Upper lobe of left lung (tissue), 6 donors: ENCODE measurements at regions not wholly inside any gene's neighbourhood (a gene's known extent, or its start where the extent isn't known, plus 50 kb on each side); places are given as distances from the start of the nearest gene placed in this dataset.
A peak's percentile ranks its signal among the peaks of the same experiment; 100 is the strongest.

Source experiments
- ATAC-seq, 2 donors: fragments of 200-7000 bp; cut with Tn5 transposase; one replicate each; pipeline ENCODE4 v1.9.1; 2022; ENCODE audit warnings: mild to moderate bottlenecking in 2 of 2, moderate library complexity in 2 of 2; ENCODE audit not compliant: low FRiP score in 2 of 2
- DNase-seq, 2 donors: peaks; one replicate each; pipeline ENCODE4 v3.0.0-alpha.2; 2019 to 2020
- H3K27ac ChIP-seq, 4 donors: fragments of 200-600 bp; sonication (generic); one replicate each; pipeline ENCODE4 v1.5.1; 2016 to 2019
- H3K27me3 ChIP-seq, 4 donors: fragments of 200-600 bp; sonication (generic); one replicate each; pipeline ENCODE4 v1.5.1; 2017 to 2019
- H3K36me3 ChIP-seq, 4 donors: fragments of 200-600 bp; sonication (generic); one replicate each; pipeline ENCODE4 v1.5.1; 2016 to 2019
- H3K4me1 ChIP-seq, 4 donors: fragments of 200-600 bp; sonication (generic); one replicate each; pipeline ENCODE4 v1.5.1; 2018 to 2019
- H3K4me3 ChIP-seq, 4 donors: fragments of 200-600 bp; sonication (generic); one replicate each; pipeline ENCODE4 v1.5.1; 2017 to 2019; ENCODE audit warnings: mild to moderate bottlenecking in 2 of 4, moderate library complexity in 1 of 4
- H3K9me3 ChIP-seq, 4 donors: fragments of 200-600 bp; sonication (generic); one replicate each; pipeline ENCODE4 v1.5.1; 2018 to 2019
- EP300 ChIP-seq, 4 donors: sonication (generic); formaldehyde crosslinking; IDR thresholded peaks; one replicate each; pipeline ENCODE4 v1.5.1; 2017; ENCODE audit warnings: antibody characterized with exemption in 4 of 4, control low read depth in 2 of 4
- POLR2A ChIP-seq, 4 donors: fragments of 450-650 bp; IDR thresholded peaks; one replicate each; pipeline ENCODE4 v1.5.1; 2016 to 2017; ENCODE audit warnings: antibody characterized with exemption in 4 of 4, mild to moderate bottlenecking in 2 of 4
- POLR2AphosphoS5 ChIP-seq, 2 donors: sonication (generic); formaldehyde crosslinking; IDR thresholded peaks; one replicate each; pipeline ENCODE4 v1.5.1; 2017; ENCODE audit warnings: antibody characterized with exemption in 2 of 2
- WGBS, 2 donors: methylation state at CpG; one replicate each; pipeline ENCODE4 v1.1.5; 2017 to 2018; 5-methylcytosine and 5-hydroxymethylcytosine counted together
- TF ChIP-seq, protein P1 (sequence below), 6 experiments: fragments of 450-650 bp in 4 of 6; fragments of 200-600 bp in 2 of 6; sonication (generic) in 2 of 6; IDR thresholded peaks; one replicate each; pipeline ENCODE4 v1.5.1; 2016 to 2019; ENCODE audit warnings: antibody characterized with exemption in 6 of 6
- donor health status: DM: no; HTN: no; CAD: no; lungs with moderate emphysema.
- donor health status: DM: no; HTN: yes; CAD: no; lungs with severe emphysema.

GRCh38 chr14:101183376-101184103 lies 280.0 kb upstream of the RTL1 start:
- H3K27me3 ChIP-seq: no peaks in the 10 kb centered on the region
- TF ChIP-seq EP300 (IDR thresholded peaks at IDR 0.05): no peak
- TF ChIP-seq POLR2AphosphoS5 (IDR thresholded peaks at IDR 0.05): no peak
- TF ChIP-seq, protein P1, sequence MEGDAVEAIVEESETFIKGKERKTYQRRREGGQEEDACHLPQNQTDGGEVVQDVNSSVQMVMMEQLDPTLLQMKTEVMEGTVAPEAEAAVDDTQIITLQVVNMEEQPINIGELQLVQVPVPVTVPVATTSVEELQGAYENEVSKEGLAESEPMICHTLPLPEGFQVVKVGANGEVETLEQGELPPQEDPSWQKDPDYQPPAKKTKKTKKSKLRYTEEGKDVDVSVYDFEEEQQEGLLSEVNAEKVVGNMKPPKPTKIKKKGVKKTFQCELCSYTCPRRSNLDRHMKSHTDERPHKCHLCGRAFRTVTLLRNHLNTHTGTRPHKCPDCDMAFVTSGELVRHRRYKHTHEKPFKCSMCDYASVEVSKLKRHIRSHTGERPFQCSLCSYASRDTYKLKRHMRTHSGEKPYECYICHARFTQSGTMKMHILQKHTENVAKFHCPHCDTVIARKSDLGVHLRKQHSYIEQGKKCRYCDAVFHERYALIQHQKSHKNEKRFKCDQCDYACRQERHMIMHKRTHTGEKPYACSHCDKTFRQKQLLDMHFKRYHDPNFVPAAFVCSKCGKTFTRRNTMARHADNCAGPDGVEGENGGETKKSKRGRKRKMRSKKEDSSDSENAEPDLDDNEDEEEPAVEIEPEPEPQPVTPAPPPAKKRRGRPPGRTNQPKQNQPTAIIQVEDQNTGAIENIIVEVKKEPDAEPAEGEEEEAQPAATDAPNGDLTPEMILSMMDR (IDR thresholded peaks at IDR 0.05): peak in 4 of 6 experiments; percentile 16 to 33 (median 30)
- H3K27ac ChIP-seq: no peak overlapping the region
- no peaks in the 10 kb centered on the region for H3K36me3 ChIP-seq
- 36 to 65% methylated on average over 9 to 19 of the region's 23 CpGs for WGBS, 2 donors
- peak in 1 of 2 donors; percentile 83 for DNase-seq
- H3K4me3 ChIP-seq: no peak overlapping the region
- H3K4me1 ChIP-seq: no peaks in the 10 kb centered on the region
- peaks cover 0 to 6% (median 0%) of the 10 kb centered on the region in 4 donors for H3K9me3 ChIP-seq
- ATAC-seq: no peak

GRCh38 chr14:101184104-101184455 lies 280.6 kb upstream of the RTL1 start:
- no peaks in the 10 kb centered on the region for H3K36me3 ChIP-seq
- no peaks in the 10 kb centered on the region for H3K4me1 ChIP-seq
- H3K27ac ChIP-seq: no peak overlapping the region
- no peaks in the 10 kb centered on the region for H3K27me3 ChIP-seq
- no peak overlapping the region for H3K4me3 ChIP-seq
- WGBS, 2 donors: 81 to 85% methylated on average over 12 of the region's 12 CpGs
- ATAC-seq (no peak), DNase-seq (no peak)
- peaks cover 0 to 6% (median 0%) of the 10 kb centered on the region in 4 donors for H3K9me3 ChIP-seq
- TF ChIP-seq EP300 (IDR thresholded peaks at IDR 0.05): no peak

DNA sequence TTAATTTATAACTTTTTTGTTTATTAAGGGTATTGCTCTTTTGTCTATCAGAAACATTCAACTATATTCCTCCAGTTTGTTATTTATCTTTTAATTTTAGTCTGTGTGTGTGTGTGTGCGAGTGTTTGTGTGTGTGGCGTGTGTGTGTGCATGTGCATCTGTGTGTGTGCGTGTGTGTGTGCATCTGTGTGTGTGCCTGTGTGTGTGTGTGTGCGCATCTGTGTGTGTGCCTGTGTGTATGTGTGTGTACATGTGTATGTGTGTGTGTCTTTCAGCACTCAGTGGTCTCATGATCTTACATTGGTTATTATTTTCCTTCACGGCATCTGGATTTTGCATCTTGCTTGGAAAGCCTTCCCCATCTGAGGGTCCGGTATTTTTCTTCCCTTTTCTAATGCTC lies 281.1 kb upstream of the RTL1 start:
- DNase-seq: no peak
- Histone ChIP-seq H3K4me3 (no peak overlapping the region), H3K9me3 (peaks cover 0 to 6% (median 0%) of the 10 kb centered on the region in 4 donors), H3K36me3 (no peaks in the 10 kb centered on the region), H3K27me3 (no peaks in the 10 kb centered on the region), H3K4me1 (no peaks in the 10 kb centered on the region), H3K27ac (no peak overlapping the region)
- TF ChIP-seq, protein P1 (IDR thresholded peaks at IDR 0.05): no peak
- TF ChIP-seq POLR2A (IDR thresholded peaks at IDR 0.05): no peak
- TF ChIP-seq EP300 (IDR thresholded peaks at IDR 0.05): no peak
- no peak for TF ChIP-seq POLR2AphosphoS5 (IDR thresholded peaks at IDR 0.05)
- WGBS, 2 donors: 84 to 95% methylated on average over 6 of the region's 6 CpGs
- ATAC-seq: no peak

GRCh38 chr14:101185073-101185835 lies 281.7 kb upstream of the RTL1 start:
- Histone ChIP-seq H3K36me3 (no peaks in the 10 kb centered on the region), H3K27ac (no peak overlapping the region), H3K27me3 (no peaks in the 10 kb centered on the region), H3K9me3 (peaks cover 0 to 5% (median 0%) of the 10 kb centered on the region in 4 donors), H3K4me3 (no peak overlapping the region), H3K4me1 (no peaks in the 10 kb centered on the region)
- ATAC-seq (no peak), DNase-seq (no peak)
- 78 to 81% methylated on average over 12 of the region's 15 CpGs for WGBS, 2 donors
- TF ChIP-seq POLR2A (IDR thresholded peaks at IDR 0.05): no peak
- no peak for TF ChIP-seq EP300 (IDR thresholded peaks at IDR 0.05)
- TF ChIP-seq, protein P1 (IDR thresholded peaks at IDR 0.05): no peak
- no peak for TF ChIP-seq POLR2AphosphoS5 (IDR thresholded peaks at IDR 0.05)

GRCh38 chr14:101185946-101186345 lies 282.4 kb upstream of the RTL1 start:
- WGBS, 2 donors: 39 to 47% methylated on average over 5 of the region's 5 CpGs
- Histone ChIP-seq H3K27me3 (no peaks in the 10 kb centered on the region), H3K4me3 (no peak overlapping the region), H3K9me3 (no peaks in the 10 kb centered on the region), H3K36me3 (no peaks in the 10 kb centered on the region), H3K27ac (no peak overlapping the region), H3K4me1 (no peaks in the 10 kb centered on the region)
- DNase-seq (no peak), ATAC-seq (no peak)
- TF ChIP-seq EP300 (IDR thresholded peaks at IDR 0.05) (no peak), POLR2A (IDR thresholded peaks at IDR 0.05) (no peak), POLR2AphosphoS5 (IDR thresholded peaks at IDR 0.05) (no peak)
- TF ChIP-seq, protein P1 (IDR thresholded peaks at IDR 0.05): no peak
